GM10266 (cell line): ENCODE measurements at regions not wholly inside any gene's neighbourhood (a gene's known extent, or its start where the extent isn't known, plus 50 kb on each side); places are given as distances from the start of the nearest gene placed in this dataset.

Source experiments
- DNase-seq: peaks from one replicate; pipeline ENCODE4 v3.0.0; 2012; ENCODE audit errors: extremely low spot score
- TF ChIP-seq, protein P1 (sequence below): IDR thresholded peaks from 2 replicates; pipeline ENCODE4 v1.5.1; 2012; ENCODE audit warnings: mild to moderate bottlenecking, low read depth; ENCODE audit not compliant: control insufficient read depth, insufficient read depth; ENCODE audit errors: missing control alignments

DNA sequence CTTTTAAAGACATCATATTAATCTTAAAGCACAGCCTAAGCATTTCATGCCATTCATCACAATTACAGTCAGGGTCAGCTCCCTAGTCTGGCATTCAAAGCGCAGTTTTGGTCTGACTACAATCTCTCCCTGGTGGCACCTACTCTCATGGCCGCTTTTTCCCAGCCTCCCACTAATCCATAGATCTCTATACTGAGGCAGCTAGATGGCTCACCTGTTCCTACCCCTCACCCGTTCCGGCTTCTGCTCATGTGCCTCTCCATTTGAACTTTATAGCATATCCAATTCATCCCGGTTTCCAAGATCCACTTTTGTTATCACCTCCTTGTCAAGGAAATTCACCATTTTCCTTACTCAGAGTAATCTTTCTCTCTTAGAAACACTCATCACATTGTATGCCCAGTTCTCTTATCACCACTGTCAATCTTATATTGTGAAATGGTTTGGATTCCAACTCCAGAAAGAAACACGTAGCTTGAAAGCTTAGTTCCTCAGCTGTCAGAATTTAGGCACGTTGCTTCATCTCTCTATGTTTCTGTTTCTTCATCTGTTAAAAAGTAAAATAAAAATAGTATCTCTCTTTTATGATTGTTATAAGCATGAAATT lies 220.0 kb upstream of the UBE2E2 start:
- no peak for DNase-seq
- TF ChIP-seq, protein P1, sequence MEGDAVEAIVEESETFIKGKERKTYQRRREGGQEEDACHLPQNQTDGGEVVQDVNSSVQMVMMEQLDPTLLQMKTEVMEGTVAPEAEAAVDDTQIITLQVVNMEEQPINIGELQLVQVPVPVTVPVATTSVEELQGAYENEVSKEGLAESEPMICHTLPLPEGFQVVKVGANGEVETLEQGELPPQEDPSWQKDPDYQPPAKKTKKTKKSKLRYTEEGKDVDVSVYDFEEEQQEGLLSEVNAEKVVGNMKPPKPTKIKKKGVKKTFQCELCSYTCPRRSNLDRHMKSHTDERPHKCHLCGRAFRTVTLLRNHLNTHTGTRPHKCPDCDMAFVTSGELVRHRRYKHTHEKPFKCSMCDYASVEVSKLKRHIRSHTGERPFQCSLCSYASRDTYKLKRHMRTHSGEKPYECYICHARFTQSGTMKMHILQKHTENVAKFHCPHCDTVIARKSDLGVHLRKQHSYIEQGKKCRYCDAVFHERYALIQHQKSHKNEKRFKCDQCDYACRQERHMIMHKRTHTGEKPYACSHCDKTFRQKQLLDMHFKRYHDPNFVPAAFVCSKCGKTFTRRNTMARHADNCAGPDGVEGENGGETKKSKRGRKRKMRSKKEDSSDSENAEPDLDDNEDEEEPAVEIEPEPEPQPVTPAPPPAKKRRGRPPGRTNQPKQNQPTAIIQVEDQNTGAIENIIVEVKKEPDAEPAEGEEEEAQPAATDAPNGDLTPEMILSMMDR = no peak

DNA sequence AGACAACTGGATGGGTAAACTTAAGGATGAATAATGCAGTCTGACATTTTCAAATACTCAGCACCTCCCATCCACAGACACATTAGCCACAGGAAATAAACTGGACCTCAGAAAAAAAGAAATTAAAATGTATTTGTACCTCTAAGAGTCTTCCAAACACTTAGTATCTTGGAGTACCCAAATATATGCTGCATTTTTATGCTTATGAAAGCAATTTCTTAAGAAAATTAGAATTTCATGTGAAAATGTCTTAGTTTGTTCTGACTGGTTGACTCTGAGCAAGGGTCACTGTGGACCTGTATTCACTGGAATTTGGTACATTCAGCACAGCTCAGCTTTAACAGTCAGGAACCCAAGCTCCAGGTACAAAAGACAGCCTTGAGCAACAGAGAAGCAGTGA lies 216.2 kb upstream of the UBE2E2 start:
- TF ChIP-seq, protein P1 = no peak

DNA sequence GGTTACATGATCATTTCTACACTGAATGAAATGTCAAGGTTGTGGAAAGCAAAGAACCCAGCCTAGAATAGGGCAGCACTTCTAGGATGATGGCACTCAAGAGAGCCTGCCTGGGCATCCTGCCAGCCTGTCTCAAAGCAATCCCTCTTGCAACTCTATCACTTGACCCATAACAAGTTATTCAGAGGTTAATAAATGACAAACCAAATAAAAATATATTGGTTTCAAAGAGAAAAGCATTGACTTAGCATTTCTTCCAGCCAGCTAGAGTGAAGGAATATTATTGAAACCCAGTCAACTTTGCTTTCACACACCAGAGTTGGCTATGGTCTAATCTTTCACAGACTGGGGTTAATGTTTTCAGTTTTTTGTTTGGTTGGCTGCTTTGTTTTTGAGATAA lies 214.6 kb upstream of the UBE2E2 start:
- TF ChIP-seq, protein P1 = no peak
- DNase-seq = no peak

More for the DNA sequence above, 216.2 kb upstream of the UBE2E2 start:
- no peak for DNase-seq

DNA sequence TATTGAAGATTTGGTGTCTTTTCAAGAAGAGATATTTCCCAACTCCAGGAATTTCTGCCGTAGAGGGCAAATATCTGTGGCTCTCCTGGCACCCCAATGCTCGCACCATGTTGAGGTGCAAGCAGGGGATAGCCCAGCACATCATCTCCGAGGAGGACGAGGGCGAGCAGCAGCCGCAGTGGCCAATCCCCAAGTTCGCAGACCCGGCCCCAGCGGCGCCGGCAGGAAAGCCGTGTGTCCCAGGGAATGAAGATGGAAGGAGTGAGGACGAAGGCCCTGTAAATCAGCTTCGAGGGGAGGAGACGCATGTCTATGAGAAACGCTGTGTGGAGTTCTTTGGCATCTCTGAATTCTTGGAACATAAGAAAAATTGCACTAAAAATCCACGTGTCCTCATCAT lies 213.4 kb upstream of the UBE2E2 start:
- TF ChIP-seq, protein P1 = no peak
- no peak for DNase-seq

DNA sequence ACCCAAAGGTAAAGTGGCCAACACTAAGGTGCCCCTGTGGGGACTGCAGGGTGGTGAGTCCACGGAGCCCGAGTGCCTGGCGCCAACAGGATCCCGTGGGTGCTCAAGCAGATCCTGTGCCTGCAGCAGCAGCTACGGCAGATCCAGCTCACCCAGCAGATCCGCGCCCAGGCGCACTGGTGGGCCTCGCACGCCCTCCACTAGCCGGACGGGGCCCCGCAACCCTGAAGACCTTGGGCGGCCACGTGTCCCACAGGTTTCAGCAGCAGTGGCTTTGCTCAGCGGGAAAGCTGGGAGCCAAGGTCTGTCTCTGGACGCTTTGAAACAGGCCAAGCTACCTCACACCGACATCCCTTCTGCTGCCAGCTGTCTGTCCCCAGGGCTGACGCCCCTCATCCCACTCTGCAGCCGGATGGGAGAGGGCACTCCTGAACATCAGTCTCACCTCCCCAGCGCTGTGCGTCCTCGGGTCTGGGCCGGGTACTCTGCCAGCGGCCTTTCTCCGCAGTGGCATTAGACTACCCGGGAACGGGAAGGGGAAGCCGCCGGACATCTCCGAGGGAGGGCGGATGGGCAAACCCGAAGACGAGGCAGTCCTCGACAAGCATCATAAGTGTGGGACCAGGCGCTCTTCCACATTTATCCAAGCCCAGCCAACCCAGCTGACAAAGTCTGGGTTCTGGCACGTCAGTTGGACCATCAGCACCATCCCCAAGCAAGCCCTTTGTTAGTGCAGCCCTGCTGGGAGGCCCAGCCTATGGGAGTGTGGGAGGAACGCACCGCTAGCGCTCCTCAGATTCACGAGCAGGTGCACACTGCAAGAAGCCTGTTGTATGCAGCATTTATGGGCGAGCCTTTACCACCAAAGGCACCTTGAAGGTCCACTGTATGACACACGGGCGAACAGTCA lies 212.6 kb upstream of the UBE2E2 start:
- no peak for DNase-seq
- TF ChIP-seq, protein P1 = no peak

DNA sequence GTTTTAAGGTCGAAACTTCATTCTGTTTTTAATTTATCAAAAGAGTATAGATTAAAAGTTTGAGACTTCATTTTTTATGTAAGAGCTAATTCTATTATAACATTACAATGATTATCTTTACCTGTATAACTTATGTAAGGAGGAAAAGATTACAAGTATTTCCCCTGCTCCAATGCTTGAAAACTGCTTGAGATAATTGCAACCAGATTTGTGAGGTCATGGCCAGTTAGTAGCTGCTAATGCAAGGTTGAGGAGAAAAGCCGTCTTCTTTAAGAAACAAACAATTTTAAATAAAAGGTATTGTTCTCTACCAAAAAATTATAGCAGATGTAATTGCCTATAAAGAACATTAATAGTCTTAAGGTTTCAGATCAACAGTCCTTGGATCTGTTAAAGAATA lies 208.3 kb upstream of the UBE2E2 start:
- no peak for DNase-seq
- TF ChIP-seq, protein P1 = no peak
